Adrenal gland (tissue), 5 donors: ENCODE measurements at regions not wholly inside any gene's neighbourhood (a gene's known extent, or its start where the extent isn't known, plus 50 kb on each side); places are given as distances from the start of the nearest gene placed in this dataset.

Experiments
- POLR2A ChIP-seq, 2 donors: fragments of 450-650 bp; IDR thresholded peaks; one replicate each; pipeline ENCODE4 v1.6.1; 2017; ENCODE audit warnings: antibody characterized with exemption in 2 of 2, mild to moderate bottlenecking in 2 of 2, moderate library complexity in 1 of 2
- TF ChIP-seq, protein P1 (sequence below), 6 experiments: fragments of 450-650 bp in 4 of 6; fragments of 200-600 bp in 2 of 6; sonication (generic) in 1 of 6; IDR thresholded peaks; 1 replicate in 5 of 6; 2 replicates in 1 of 6; pipeline versions ENCODE4 v1.5.1 to v1.8.0; 2016 to 2021; ENCODE audit warnings: antibody characterized with exemption in 6 of 6, mild to moderate bottlenecking in 2 of 6, moderate library complexity in 1 of 6
- donor health status: DM: no; HTN: no; CAD: no.

DNA sequence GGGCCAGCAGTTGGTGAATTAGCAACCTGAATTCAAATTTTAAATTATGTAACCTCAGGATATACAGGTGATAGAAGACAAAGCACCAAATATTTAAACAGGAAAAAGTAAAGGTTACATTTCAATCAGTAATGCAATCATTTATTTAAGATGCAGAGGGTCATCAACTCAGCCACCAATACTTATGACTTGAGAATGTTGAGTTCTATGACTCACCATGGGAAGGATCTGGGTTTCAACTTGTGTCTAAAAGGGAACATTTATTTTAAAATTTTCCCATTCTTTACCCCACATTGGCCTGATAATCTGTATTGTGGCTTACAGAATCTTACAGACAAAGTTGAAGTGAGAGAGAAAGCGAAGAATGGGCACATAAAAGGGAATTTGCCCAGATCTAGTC is 418.0 kb downstream of the NDFIP2 start:
- TF ChIP-seq, protein P1, sequence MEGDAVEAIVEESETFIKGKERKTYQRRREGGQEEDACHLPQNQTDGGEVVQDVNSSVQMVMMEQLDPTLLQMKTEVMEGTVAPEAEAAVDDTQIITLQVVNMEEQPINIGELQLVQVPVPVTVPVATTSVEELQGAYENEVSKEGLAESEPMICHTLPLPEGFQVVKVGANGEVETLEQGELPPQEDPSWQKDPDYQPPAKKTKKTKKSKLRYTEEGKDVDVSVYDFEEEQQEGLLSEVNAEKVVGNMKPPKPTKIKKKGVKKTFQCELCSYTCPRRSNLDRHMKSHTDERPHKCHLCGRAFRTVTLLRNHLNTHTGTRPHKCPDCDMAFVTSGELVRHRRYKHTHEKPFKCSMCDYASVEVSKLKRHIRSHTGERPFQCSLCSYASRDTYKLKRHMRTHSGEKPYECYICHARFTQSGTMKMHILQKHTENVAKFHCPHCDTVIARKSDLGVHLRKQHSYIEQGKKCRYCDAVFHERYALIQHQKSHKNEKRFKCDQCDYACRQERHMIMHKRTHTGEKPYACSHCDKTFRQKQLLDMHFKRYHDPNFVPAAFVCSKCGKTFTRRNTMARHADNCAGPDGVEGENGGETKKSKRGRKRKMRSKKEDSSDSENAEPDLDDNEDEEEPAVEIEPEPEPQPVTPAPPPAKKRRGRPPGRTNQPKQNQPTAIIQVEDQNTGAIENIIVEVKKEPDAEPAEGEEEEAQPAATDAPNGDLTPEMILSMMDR (IDR thresholded peaks at IDR 0.05) = no peak
- no peak for TF ChIP-seq POLR2A (IDR thresholded peaks at IDR 0.05)
